HG02973 (cell line): ENCODE measurements at regions not wholly inside any gene's neighbourhood (a gene's known extent, or its start where the extent isn't known, plus 50 kb on each side); places are given as distances from the start of the nearest gene placed in this dataset.
"Not testable (repeated sequence)": the region's sequence is repeated elsewhere in the genome, so short reads cannot be mapped to it uniquely, and the experiment has no call there.

Experiments used
- ATAC-seq: cut with Tn5 transposase; IDR thresholded peaks from one replicate; pipeline ENCODE4 v1.9.1; 2021; ENCODE audit warnings: moderate library complexity; ENCODE audit not compliant: unreplicated experiment

GRCh38 chr4:79850626-79851025 is 222.4 kb downstream of the ANTXR2 start:
- ATAC-seq, result no peak

DNA sequence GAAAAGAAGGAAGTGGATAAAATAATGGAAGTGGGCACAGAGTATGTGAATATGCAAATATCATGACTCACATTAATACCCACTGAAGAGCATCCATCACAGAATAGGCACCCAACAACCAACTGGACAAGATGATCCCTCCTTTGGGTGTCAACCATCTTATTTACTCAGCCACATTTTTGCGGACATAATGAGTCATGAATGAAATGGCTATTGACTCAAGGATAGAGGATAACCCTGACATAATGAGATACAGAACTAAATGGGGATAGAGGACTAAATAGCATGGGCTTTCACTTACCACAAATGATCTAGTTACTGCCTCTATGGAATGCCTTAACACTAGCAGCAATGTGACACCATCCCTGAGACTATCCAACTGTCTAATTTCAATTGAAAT is 224.7 kb downstream of the ANTXR2 start:
- ATAC-seq, result no peak

DNA sequence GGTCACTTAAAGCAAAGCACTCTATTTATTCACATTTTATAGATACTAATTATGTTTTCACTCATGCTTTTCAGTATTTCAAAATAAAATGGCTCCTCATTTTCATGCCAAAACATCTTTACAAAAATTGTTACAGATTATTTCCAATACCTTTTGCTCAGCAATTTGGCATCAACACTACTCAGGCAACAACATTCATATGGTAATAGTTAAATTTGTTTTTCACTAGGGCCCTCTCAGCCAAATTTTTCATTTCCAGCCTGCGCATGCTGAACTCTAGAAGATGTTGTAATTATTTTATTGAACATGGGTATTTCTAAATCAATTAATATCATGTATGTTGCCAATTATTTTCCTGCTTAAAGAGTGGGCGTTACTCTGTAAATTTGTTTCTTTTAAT is 225.6 kb downstream of the ANTXR2 start:
- no peak for ATAC-seq

GRCh38 chr4:79842162-79842561 is 230.9 kb downstream of the ANTXR2 start:
- no peak for ATAC-seq

- ATAC-seq, result no peak
Measured at GRCh38 chr4:79833857-79834256, 239.2 kb downstream of the ANTXR2 start.

GRCh38 chr4:79831701-79832514 is 241.1 kb downstream of the ANTXR2 start:
- no peak for ATAC-seq

GRCh38 chr4:79831119-79831528 is 241.9 kb downstream of the ANTXR2 start:
- no peak for ATAC-seq

GRCh38 chr4:79827283-79827682 is 245.7 kb downstream of the ANTXR2 start:
- ATAC-seq, result no peak

- no peak for ATAC-seq
Measured at GRCh38 chr4:79823148-79823763, 249.8 kb downstream of the ANTXR2 start.

- no peak for ATAC-seq
Measured at GRCh38 chr4:79820427-79820826, 252.6 kb downstream of the ANTXR2 start.

GRCh38 chr4:79807933-79808332 is 265.1 kb downstream of the ANTXR2 start:
- ATAC-seq, result not testable (repeated sequence)

- no peak for ATAC-seq
Measured at GRCh38 chr4:79798047-79798446, 275.0 kb downstream of the ANTXR2 start.

GRCh38 chr4:79796948-79797347 is 276.1 kb downstream of the ANTXR2 start:
- ATAC-seq, result no peak

DNA sequence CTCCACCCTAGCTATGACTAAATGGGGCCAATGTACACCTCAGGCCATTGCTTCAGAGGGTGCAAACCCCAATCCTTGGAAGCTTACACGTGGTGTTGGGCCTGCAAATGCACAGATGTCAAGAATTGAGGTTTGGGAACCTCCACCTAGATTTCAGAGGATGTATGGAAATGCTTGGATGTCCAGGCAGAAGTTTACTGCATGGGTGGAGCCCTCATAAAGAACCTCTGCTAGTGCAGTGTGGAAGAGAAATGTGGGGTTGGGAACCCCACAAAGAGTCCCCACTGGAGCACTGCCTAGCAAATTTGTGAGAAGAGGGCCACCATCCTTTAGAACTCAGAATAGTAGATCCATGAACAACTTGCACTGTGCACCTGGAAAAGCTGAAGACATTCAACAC is 284.1 kb downstream of the ANTXR2 start:
- no peak for ATAC-seq

- ATAC-seq, result no peak
Measured at GRCh38 chr4:79780129-79780528, 292.9 kb downstream of the ANTXR2 start.

- no peak for ATAC-seq
Measured at GRCh38 chr4:79772510-79772909, 300.5 kb downstream of the ANTXR2 start.

DNA sequence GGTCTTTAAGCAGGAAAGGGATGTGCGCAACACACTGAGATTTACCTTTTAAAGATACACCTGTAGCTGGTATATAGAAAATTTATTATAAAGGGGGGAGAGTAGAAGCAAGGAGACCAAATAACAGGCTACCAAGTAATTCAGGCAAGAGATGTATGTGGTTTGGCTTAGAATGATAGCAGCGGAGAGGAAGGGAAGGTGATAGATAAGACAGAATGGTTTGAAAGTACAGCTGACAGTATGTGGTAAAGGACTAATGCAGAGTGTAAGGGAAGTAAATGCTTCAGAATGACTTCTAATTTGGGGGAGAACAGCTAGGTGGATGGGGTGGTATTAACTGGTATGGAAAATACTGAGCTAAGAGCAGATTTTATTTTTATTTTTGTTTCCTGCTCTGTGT is 308.9 kb downstream of the ANTXR2 start:
- no peak for ATAC-seq

DNA sequence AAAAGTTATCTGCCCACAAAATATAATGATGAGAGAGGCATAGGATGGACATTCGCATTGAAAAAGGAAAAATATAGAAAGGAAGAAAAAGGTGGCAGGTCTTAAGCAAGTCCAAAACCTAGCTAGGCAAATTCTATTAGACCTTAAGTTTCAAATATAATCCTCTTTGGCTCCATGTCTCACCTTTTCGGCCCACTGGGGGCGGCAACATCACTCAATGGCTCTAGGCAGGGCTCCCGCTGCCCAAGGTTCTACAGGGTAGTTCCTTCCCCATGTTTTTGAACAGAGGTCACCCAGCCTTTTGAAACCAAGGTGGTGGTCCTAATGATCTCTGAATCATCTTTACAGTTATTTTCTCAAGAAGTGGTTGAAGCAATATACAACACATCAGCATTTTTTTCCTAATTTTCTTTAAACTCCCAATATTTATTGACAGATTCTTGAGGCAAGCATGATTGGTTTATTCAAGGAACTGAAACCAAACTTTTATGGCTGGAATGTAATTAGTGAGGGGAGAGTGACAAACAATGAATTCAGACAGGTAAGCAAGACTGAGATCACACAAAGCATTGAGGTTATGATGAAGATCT is 309.4 kb downstream of the ANTXR2 start:
- ATAC-seq, result no peak

GRCh38 chr4:79759793-79760192 is 313.2 kb downstream of the ANTXR2 start:
- no peak for ATAC-seq

GRCh38 chr4:79757600-79757999 is 315.4 kb downstream of the ANTXR2 start:
- no peak for ATAC-seq

GRCh38 chr4:79756140-79756895 is 316.7 kb downstream of the ANTXR2 start:
- ATAC-seq, result no peak
